GM21529 (cell line): ENCODE measurements at regions not wholly inside any gene's neighbourhood (a gene's known extent, or its start where the extent isn't known, plus 50 kb on each side); places are given as distances from the start of the nearest gene placed in this dataset.

Source experiments
- ATAC-seq: cut with Tn5 transposase; IDR thresholded peaks from one replicate; pipeline ENCODE4 v1.9.1; 2021; ENCODE audit not compliant: unreplicated experiment

- no peak for ATAC-seq
Measured at GRCh38 chr2:174022431-174022830, 57.3 kb upstream of the SP3 start.

GRCh38 chr2:174020926-174021662 is 55.9 kb upstream of the SP3 start:
- ATAC-seq: peak; percentile 54

- no peak for ATAC-seq
Measured at GRCh38 chr2:174020026-174020425, 54.9 kb upstream of the SP3 start.

- no peak for ATAC-seq
Measured at GRCh38 chr2:174016447-174016846, 51.3 kb upstream of the SP3 start.

- no peak for ATAC-seq
Measured at GRCh38 chr2:174015428-174015827, 50.3 kb upstream of the SP3 start.
